GM23248 (cell line): ENCODE measurements at regions not wholly inside any gene's neighbourhood (a gene's known extent, or its start where the extent isn't known, plus 50 kb on each side); places are given as distances from the start of the nearest gene placed in this dataset.

Source experiments
- EZH2 ChIP-seq: fragments of 200-600 bp; sonication (generic); IDR thresholded peaks from 2 replicates; pipeline ENCODE4 v1.6.1; 2018; ENCODE audit warnings: antibody characterized with exemption, mild to moderate bottlenecking; ENCODE audit not compliant: insufficient read depth, poor library complexity, severe bottlenecking
- EZH2phosphoT487 ChIP-seq: fragments of 200-600 bp; sonication (generic); IDR thresholded peaks from 2 replicates; pipeline ENCODE4 v1.6.1; 2018; ENCODE audit warnings: antibody characterized with exemption, moderate library complexity, mild to moderate bottlenecking, low read depth; ENCODE audit not compliant: insufficient read depth

- no peak for TF ChIP-seq EZH2phosphoT487
- no peak for TF ChIP-seq EZH2
Observed at GRCh38 chr2:163135256-163135655, 296.7 kb upstream of the KCNH7 start.
